NCI-H82 treated with DMSO at 0.1 percent for 48 hours (cell line): ENCODE measurements at regions not wholly inside any gene's neighbourhood (a gene's known extent, or its start where the extent isn't known, plus 50 kb on each side); places are given as distances from the start of the nearest gene placed in this dataset.
"Not testable (repeated sequence)": the region's sequence is repeated elsewhere in the genome, so short reads cannot be mapped to it uniquely, and the experiment has no call there.

Experiments
- DNase-seq: peaks from one replicate; lab custom pipeline; 2025; ENCODE audit not compliant: unreplicated experiment; lab: John Stamatoyannopoulos, UW

DNA sequence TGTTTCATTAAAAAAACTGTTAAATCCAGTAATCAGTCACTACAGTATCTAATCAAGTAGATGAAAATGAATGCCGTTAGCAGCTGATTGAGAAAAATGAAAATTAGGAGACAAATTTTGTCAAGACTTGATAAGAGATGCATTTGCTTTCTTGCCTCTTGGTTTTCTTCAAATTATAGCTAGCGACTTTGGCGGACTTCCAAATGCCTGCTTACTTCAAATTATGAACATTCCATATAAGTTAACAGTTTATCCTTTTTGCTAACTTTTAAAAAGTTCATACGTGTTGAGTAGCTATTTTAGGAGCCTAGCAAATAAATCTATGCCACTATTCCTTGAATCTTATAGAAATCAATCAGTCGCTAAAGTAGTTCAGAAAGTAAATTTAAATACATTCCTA is 58.8 kb downstream of the PPP4R3C start:
- DNase-seq: no peak

DNA sequence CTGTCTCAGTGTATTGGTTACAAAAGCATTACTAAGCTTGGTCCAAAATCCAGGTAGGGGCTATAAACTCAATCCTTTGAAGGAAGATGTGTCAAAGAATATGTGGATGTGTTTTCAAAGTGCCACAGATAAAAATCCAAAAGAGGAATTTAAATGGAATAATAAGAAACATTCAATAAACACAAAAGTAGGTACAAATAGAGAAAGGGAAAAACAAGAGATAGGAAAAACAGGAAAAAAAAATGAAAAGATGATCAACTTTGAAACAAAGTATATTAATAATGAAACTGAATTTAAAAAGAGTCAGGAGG is 64.0 kb downstream of the PPP4R3C start:
- DNase-seq: no peak

GRCh38 chrX:27391623-27392022 is 71.5 kb downstream of the PPP4R3C start:
- DNase-seq: no peak

DNA sequence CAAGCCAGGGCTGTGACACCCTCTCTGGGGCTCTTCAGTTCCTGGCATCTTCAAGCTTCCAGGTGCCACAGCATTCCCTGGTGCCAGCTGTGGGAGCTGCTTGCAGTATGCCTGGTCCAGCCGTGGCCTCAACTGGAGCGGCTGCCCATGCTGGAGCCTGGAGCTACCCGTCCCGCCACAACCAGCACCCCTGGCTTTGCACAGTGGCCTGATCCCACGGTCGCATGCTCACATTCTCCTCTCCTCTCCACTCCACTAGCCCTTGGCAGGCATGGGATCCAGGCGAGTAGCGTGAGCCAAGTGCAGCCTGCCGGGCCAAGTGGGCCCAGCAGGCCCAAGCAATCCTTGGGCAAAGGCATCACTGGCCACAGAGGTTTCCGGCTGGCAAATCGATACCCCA is 81.7 kb downstream of the PPP4R3C start:
- no peak for DNase-seq

GRCh38 chrX:27380163-27380845 is 82.8 kb downstream of the PPP4R3C start:
- no peak for DNase-seq

DNA sequence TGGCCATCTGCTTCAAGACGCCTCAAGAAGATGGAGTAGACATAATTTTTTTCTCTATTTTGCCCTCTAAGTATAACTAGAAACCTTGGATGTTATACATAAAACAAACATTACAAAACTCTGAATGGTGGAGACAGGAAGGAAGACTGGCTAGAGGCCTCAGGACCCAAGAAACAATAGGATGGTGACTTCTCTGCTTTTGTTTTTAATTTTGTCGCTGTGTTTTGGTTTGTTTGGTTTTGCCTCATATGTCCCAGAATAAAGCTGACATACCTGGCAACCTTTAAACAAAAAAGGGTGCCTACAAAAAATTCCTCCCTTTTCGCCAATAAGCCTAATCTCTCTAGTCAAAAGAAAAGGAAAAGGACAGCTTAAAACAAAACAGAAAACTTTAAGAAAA is 109.1 kb downstream of the PPP4R3C start:
- DNase-seq: no peak

DNA sequence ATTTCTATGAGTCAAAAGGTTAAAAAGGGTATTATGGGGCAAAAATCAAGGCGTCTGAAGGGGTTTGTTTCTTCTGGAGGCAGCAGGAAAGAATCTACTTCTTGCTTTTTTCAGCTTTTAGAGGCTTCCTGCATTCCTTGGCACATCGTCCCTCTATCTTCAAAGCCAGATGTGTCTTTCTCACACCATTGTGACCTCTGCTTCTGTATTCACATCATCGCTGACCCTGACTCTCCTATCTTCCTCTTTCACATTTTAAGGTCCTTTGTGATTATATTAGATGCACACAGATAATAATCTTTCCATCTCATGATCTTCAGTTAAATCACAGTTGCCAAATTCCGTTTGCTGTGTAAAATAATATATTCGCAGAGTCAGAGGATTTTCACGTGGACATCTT is 112.7 kb downstream of the PPP4R3C start:
- no peak for DNase-seq

DNA sequence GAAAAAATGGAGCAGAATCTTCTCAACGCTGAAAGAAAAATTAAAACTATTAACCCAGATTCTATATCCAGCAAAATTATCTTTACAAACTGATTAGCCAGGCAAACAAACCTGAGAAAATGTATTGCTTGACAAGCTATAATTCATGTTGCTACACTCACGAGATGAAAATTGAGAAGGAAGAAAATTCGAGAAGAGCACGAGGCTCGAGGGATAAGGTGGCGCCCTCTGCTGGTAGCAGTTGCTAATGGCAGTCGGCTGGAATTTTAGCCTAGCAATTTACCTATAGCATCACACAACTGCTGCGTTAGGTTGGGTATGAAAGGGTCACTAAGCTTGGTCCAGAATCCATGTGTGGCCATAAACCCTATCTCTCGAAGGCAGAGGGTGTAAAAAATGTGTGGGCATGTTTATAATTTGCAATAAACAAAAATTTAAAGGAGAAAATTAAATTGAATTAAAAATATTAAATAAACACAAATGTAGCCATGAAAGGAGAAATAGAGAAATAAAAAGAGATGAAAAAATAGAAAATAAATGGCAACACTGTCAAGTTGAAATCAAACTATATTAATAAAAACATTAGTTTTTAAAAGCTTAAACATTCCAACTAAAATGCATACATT is 126.6 kb downstream of the PPP4R3C start:
- peak; percentile 1 for DNase-seq

DNA sequence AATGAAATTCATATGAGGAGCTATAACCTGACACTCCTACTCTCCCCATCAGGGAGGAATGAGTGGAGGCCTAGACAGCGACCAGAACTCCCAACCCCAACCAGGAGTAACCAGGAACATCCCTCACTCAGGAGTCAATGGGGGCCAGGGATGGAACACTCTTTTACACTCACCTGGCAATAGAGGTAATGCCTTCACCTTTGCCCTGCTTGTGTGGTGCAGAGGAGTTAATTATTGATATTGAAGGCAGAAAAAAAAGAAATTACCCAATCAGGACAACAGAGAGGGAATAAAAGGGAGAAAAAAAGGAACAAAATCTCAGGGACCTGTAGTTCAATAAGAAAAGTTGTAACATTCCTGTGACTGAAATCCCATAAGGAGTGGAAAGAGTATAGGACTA is 141.5 kb downstream of the PPP4R3C start:
- no peak for DNase-seq

GRCh38 chrX:27309406-27309805 is 153.7 kb downstream of the PPP4R3C start:
- no peak for DNase-seq

DNA sequence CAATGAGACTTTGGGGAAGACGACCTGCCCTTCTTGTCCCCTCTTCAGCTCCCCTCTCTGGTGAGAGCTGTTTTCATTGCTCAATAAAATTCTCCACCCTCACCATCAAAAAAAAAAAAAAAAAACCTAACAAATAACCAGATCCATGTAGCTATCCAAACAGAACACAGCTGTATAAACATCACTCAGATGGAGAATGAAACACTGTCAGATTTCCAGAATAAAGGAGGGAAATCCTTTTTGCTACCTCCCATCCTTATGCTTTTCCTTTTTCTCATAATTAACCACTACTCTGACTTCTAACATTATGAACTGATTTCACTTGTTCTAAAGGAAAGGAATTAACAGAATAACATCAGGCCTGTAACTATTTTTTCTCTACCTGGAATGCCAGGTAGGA is 155.6 kb downstream of the PPP4R3C start:
- DNase-seq: no peak

DNA sequence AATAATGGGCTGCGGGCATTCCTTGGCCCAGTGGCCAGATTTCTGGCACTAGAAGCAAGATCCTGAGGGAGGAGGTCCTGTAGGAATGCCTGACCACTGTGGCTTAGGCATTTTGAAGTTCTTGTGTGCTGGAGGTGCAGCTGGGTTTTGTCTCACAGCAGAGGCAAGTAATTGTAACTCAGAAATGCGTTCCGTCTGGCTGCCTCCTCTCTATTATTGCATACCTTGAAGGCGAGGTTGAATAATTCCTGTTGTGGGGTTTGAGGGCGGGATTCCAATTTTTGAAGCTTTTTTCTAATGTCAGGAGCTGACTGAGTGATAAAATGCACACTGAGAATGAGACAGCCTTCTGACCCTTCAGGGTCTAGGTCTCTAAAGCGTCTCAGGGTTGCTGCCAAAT is 170.6 kb downstream of the PPP4R3C start:
- DNase-seq: not testable (repeated sequence)

GRCh38 chrX:27276751-27277150 is 186.4 kb downstream of the PPP4R3C start:
- DNase-seq: no peak

GRCh38 chrX:27254656-27255055 is 208.5 kb downstream of the PPP4R3C start:
- no peak for DNase-seq

GRCh38 chrX:27251369-27251768 is 211.8 kb downstream of the PPP4R3C start:
- DNase-seq: no peak

DNA sequence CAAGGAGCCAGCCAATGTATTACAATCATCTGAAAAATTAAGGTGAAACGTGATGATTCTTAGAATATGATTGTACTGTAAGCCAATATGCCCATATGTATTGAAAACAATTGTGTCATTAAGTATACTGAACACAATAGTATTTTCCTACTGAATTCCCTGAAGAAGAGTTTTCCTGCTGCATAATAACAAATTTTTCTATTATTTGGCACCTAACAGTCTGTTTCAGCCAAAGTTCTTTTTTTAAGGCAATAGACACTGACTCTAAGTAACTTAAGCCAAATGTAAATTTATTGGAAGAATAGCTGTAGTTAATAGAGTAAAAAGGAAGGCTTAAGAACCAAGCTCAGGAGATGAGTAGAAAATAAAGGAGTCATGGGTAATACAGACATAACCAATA is 220.6 kb downstream of the PPP4R3C start:
- DNase-seq: no peak

DNA sequence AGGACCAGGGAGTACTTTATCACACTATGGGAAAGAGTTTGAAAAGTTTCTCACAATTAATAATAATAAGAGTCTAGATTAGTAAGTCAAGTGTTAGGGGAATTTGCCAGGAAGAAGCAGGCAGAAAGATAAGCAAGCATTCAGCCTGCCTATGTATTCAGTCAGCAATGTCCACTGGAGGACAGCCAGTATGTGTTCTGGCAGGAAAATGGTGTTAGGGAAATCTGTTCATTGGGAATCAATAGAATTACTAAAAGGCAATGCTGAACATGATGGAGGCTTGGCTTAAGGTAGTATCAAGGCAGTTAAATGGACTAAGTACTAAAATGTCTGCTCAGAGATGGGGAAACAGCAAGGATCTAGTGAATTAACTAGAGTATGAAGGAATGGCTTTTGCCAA is 221.2 kb downstream of the PPP4R3C start:
- no peak for DNase-seq

DNA sequence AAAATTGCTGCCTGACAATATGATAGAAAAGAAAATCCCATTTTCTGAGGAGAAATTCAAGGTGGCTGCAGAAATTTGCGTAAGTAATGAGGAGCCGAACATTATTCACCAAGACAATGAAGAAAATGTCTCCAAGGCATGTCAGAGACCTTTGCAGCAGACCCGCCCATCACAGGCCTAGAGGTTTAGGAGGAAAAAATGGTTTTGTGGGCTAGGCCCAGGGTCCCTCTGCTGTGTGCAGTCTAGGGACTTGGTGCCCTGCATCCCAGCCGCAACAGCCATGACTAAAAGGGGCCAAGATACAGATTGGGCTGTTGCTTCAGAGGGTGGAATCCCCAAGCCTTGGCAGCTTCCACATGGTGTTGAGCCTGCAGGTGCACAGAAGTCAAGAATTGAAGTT is 223.1 kb downstream of the PPP4R3C start:
- not testable (repeated sequence) for DNase-seq

- DNase-seq: no peak
Measured at GRCh38 chrX:27236681-27237080, 226.5 kb downstream of the PPP4R3C start.

DNA sequence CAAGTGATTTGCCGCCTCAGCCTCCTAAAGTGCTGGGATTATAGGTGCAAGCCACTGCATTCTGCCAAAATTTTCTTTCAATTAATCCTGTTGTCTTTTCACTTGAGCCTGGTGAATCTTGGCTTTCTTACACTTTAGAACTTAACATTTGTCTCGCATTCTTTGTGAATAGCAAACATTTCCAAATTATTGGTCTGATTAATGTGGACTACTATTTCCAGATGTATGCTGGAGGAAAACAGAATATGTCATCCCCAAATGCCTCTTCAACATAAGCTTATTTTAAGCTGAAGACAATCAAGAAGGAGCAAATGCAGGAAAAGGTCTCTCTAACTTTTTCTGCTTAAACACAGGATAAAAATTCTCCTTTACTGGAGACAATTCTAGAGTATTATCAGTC is 233.4 kb downstream of the PPP4R3C start:
- no peak for DNase-seq

DNA sequence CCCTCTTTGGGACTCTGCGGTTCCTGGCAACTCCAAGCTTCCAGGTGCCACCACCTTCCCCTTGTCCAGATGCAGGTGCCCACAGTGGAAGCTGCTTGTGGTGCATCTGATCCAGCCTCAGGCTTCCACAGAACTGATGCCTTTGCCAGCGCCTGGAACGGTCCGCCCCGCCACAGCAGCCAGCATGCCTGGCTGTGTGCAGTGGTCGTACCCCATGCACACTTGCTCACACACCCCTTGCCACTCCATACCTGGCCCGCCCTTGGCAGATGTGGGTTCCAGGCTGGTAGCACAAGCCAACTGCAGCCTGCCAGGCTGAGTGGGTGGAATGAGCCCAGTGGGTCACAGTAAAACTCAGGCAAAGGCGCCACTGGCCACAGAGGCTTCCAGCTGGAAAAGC is 240.5 kb downstream of the PPP4R3C start:
- DNase-seq: no peak

GRCh38 chrX:27186671-27187070 is 276.5 kb downstream of the PPP4R3C start:
- peak; percentile 28 for DNase-seq

DNA sequence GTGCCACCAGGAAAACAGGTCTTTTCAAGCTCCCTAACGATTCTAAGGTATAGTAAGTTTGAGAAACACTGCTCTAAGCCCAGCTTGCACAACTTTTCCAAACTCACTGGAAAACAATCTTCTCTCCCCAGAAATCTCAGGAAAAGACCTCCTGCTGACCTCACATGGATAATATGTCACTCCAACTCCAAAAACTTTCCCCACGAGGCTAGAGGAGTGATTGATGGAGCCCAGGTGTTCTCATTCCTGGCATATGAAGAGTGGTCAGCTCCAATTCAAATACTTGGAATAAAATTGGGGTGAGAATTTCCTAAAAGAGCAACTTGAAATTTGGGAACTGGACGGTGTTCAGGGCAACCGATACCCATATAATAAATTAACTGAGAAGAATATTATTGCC is 299.9 kb downstream of the PPP4R3C start:
- DNase-seq: no peak
